SK-N-SH (cell line): ENCODE measurements at regions not wholly inside any gene's neighbourhood (a gene's known extent, or its start where the extent isn't known, plus 50 kb on each side); places are given as distances from the start of the nearest gene placed in this dataset.

Source experiments
- CTCF ChIA-PET: fragments of 300-600, 350-600 bp; formaldehyde crosslinking; extraction: SDS; loops from one replicate; lab custom pipeline; 2021; lab: Yijun Ruan, JAX
- POLR2A ChIA-PET: fragments of 350-600 bp; sonication (Branson Sonifier 250); formaldehyde crosslinking; extraction: SDS; loops from one replicate; lab custom pipeline; 2020; ENCODE audit warnings: antibody characterized with exemption, inconsistent platforms; lab: Yijun Ruan, JAX
- DNase-seq: peaks from one replicate; pipeline ENCODE4 v3.0.0; 2012
- H2AFZ ChIP-seq: fragments of 200-600 bp; sonication (generic); 2 replicates; pipeline ENCODE4 v1.8.1; 2016; ENCODE audit warnings: antibody characterized with exemption, mild to moderate bottlenecking, low read depth
- H3F3A ChIP-seq: fragments of 200-600 bp; sonication (generic); replicated peaks from 2 replicates; pipeline ENCODE3; 2016; ENCODE audit warnings: antibody characterized with exemption, mild to moderate bottlenecking; ENCODE audit not compliant: insufficient read depth
- H3K27ac ChIP-seq, 2 experiments: fragments of 200-500 bp in 1 of 2; fragments of 200-600 bp in 1 of 2; sonication (Bioruptor generic) in 1 of 2; sonication (generic), shearing (Covaris generic) in 1 of 2; 2 replicates each; pipeline versions ENCODE4 v1.5.1 to v1.6.1; 2014 to 2016; ENCODE audit warnings: low read depth in 2 of 2, inconsistent platforms in 1 of 2, low read length in 1 of 2, mild to moderate bottlenecking in 1 of 2, mixed read lengths in 1 of 2
- H3K27me3 ChIP-seq: fragments of 200-600 bp; sonication (generic), shearing (Covaris generic); 2 replicates; pipeline ENCODE4 v1.6.1; 2016; ENCODE audit warnings: mixed run types; ENCODE audit not compliant: insufficient read depth
- H3K36me3 ChIP-seq, 2 experiments: fragments of 200-500 bp in 1 of 2; fragments of 200-600 bp in 1 of 2; sonication (Bioruptor generic) in 1 of 2; sonication (generic) in 1 of 2; replicated peaks in 1 of 2; 2 replicates each; pipeline versions ENCODE3 to v1.5.1; 2014 to 2016; ENCODE audit warnings: low read length in 1 of 2, mild to moderate bottlenecking in 1 of 2; ENCODE audit not compliant: insufficient read depth in 2 of 2, control insufficient read depth in 1 of 2
- H3K4me1 ChIP-seq, 2 experiments: fragments of 200-500 bp in 1 of 2; fragments of 200-600 bp in 1 of 2; sonication (Bioruptor generic) in 1 of 2; sonication (generic), shearing (Covaris generic) in 1 of 2; 2 replicates each; pipeline versions ENCODE4 v1.5.1 to v1.6.1; 2014 to 2016; ENCODE audit warnings: low read depth in 1 of 2, low read length in 1 of 2, mixed run types in 1 of 2; ENCODE audit not compliant: insufficient read depth in 2 of 2, control insufficient read depth in 1 of 2
- H3K4me2 ChIP-seq: fragments of 200-600 bp; sonication (generic), shearing (Covaris generic); 2 replicates; pipeline ENCODE4 v1.6.1; 2017; ENCODE audit warnings: mixed run types
- H3K4me3 ChIP-seq, 2 experiments: fragments of 200-500 bp in 1 of 2; fragments of 200-600 bp in 1 of 2; sonication (Bioruptor generic) in 1 of 2; sonication (generic), shearing (Covaris generic) in 1 of 2; 2 replicates each; pipeline versions ENCODE4 v1.5.1 to v1.8.1; 2014 to 2016; ENCODE audit warnings: low read depth in 2 of 2, inconsistent platforms in 1 of 2, low read length in 1 of 2, mild to moderate bottlenecking in 1 of 2, mixed read lengths in 1 of 2, moderate library complexity in 1 of 2
- H3K79me2 ChIP-seq: fragments of 200-600 bp; sonication (generic); 2 replicates; pipeline ENCODE4 v1.8.1; 2017; ENCODE audit warnings: mild to moderate bottlenecking; ENCODE audit not compliant: insufficient read depth
- H3K9ac ChIP-seq: fragments of 200-600 bp; sonication (generic); 2 replicates; pipeline ENCODE4 v1.6.1; 2017; ENCODE audit warnings: mixed run types
- H3K9me2 ChIP-seq: fragments of 200-600 bp; sonication (generic); 2 replicates; pipeline ENCODE4 v1.6.1; 2017; ENCODE audit warnings: mixed run types
- H3K9me3 ChIP-seq: fragments of 200-600 bp; sonication (generic); 2 replicates; pipeline ENCODE4 v1.6.1; 2017; ENCODE audit warnings: mixed run types, mild to moderate bottlenecking, moderate library complexity
- H4K20me1 ChIP-seq: fragments of 200-600 bp; sonication (generic); 2 replicates; pipeline ENCODE4 v1.6.1; 2017; ENCODE audit warnings: mild to moderate bottlenecking, mixed run types; ENCODE audit not compliant: insufficient read depth
- ELF1 ChIP-seq: IDR thresholded peaks from 2 replicates; pipeline ENCODE4 v1.4.0; 2012
- EZH2phosphoT487 ChIP-seq: fragments of 200-600 bp; sonication (generic); IDR thresholded peaks from 2 replicates; pipeline ENCODE4 v1.6.1; 2017; ENCODE audit warnings: low read depth, mixed run types, mild to moderate bottlenecking, antibody characterized with exemption, moderate library complexity, borderline replicate concordance
- FOXJ3 ChIP-seq: sonication (generic); formaldehyde crosslinking; IDR thresholded peaks from 2 replicates; pipeline ENCODE4 v1.5.1; 2020; ENCODE audit warnings: mild to moderate bottlenecking, missing genetic modification reagents
- IRF3 ChIP-seq: fragments of 150-350 bp; IDR thresholded peaks from 2 replicates; pipeline ENCODE4 v1.6.1; 2016; ENCODE audit warnings: mild to moderate bottlenecking, low read depth, low read length
- JUND ChIP-seq: IDR thresholded peaks from 2 replicates; pipeline ENCODE4 v1.4.0; 2012
- MAX ChIP-seq: IDR thresholded peaks from 2 replicates; pipeline ENCODE4 v1.4.0; 2012; ENCODE audit warnings: low read depth
- MXI1 ChIP-seq: IDR thresholded peaks from 2 replicates; pipeline ENCODE4 v1.6.1; 2012; ENCODE audit warnings: mild to moderate bottlenecking, low read depth, low read length, improper control_type of control experiment
- NFIC ChIP-seq: IDR thresholded peaks from 2 replicates; pipeline ENCODE4 v1.4.0; 2012; ENCODE audit warnings: borderline replicate concordance
- REST ChIP-seq: IDR thresholded peaks from 2 replicates; pipeline ENCODE4 v1.6.1; 2012; ENCODE audit warnings: mild to moderate bottlenecking, low read depth, low read length, moderate library complexity
- SIN3A ChIP-seq: IDR thresholded peaks from 2 replicates; pipeline ENCODE4 v1.6.1; 2012; ENCODE audit warnings: low read depth, mild to moderate bottlenecking, low read length, moderate library complexity, borderline replicate concordance
- TCF12 ChIP-seq: IDR thresholded peaks from 2 replicates; pipeline ENCODE4 v1.4.0; 2012
- TEAD4 ChIP-seq: IDR thresholded peaks from 2 replicates; pipeline ENCODE4 v1.4.0; 2012; ENCODE audit warnings: mild to moderate bottlenecking, borderline replicate concordance; ENCODE audit not compliant: insufficient read depth
- YY1 ChIP-seq: IDR thresholded peaks from 2 replicates; pipeline ENCODE4 v1.4.0; 2012; ENCODE audit warnings: low read depth, mild to moderate bottlenecking
- ZBTB33 ChIP-seq: IDR thresholded peaks from 2 replicates; pipeline ENCODE4 v1.4.0; 2012; ENCODE audit warnings: low read depth, borderline replicate concordance
- WGBS: methylation state at CpG from one replicate; pipeline ENCODE4 v1.1.6; 2017; ENCODE audit warnings: low lambda C conversion rate; 5-methylcytosine and 5-hydroxymethylcytosine counted together

- no peaks in the 10 kb centered on the region for H3K9me2 ChIP-seq
- H3K36me3 ChIP-seq = no peaks in the 10 kb centered on the region
- H3K4me1 ChIP-seq = peaks cover 0 to 5% of the 10 kb centered on the region in 2 experiments; a peak in 1 of 4 replicates
- no peaks in the 10 kb centered on the region for H3K79me2 ChIP-seq
- H3K4me3 ChIP-seq = no peak overlapping the region
- no peaks in the 10 kb centered on the region for H3K27me3 ChIP-seq
- no peaks in the 10 kb centered on the region for H3F3A ChIP-seq
- no peak overlapping the region for H3K9ac ChIP-seq
- TF ChIP-seq ZBTB33 (no peak), TEAD4 (no peak), ELF1 (no peak)
- no peak overlapping the region for H2AFZ ChIP-seq
- no peaks in the 10 kb centered on the region for H4K20me1 ChIP-seq
- no peaks in the 10 kb centered on the region for H3K9me3 ChIP-seq
- ChIA-PET POLR2A (no interaction called here), CTCF (no interaction called here)
- no peak overlapping the region for H3K4me2 ChIP-seq
- WGBS = 32% methylated on average over 3 of the region's 3 CpGs
- H3K27ac ChIP-seq = no peak overlapping the region
- no peak for DNase-seq
Observed at GRCh38 chr1:177593105-177593504, 376.8 kb downstream of the SEC16B start.

GRCh38 chr1:177592624-177593023 lies 377.2 kb downstream of the SEC16B start:
- Histone ChIP-seq H3K36me3 (no peaks in the 10 kb centered on the region), H3K4me1 (peaks cover 0 to 5% of the 10 kb centered on the region in 2 experiments; a peak in 1 of 4 replicates), H3K79me2 (no peaks in the 10 kb centered on the region), H4K20me1 (no peaks in the 10 kb centered on the region), H3K9me2 (no peaks in the 10 kb centered on the region), H3K4me3 (no peak overlapping the region), H3F3A (no peaks in the 10 kb centered on the region), H3K9ac (no peak overlapping the region), H3K4me2 (no peak overlapping the region), H3K27me3 (no peaks in the 10 kb centered on the region), H3K9me3 (no peaks in the 10 kb centered on the region)
- no peak for DNase-seq
- TF ChIP-seq MXI1 = no peak
- no peak for TF ChIP-seq EZH2phosphoT487
- TF ChIP-seq TCF12 = no peak
- no peak for TF ChIP-seq YY1
- TF ChIP-seq FOXJ3 = no peak
- no peak for TF ChIP-seq SIN3A
- no peak for TF ChIP-seq NFIC
- no peak for TF ChIP-seq JUND
- TF ChIP-seq, all 33 proteins: peak for 0
- POLR2A ChIA-PET = no interaction called here
- Histone ChIP-seq H2AFZ (no peak overlapping the region), H3K27ac (no peak overlapping the region)
- CTCF ChIA-PET = no interaction called here
- WGBS = 51% methylated on average over 4 of the region's 4 CpGs

GRCh38 chr1:177591155-177591554 lies 378.7 kb downstream of the SEC16B start:
- no peaks in the 10 kb centered on the region for H3K79me2 ChIP-seq
- no peaks in the 10 kb centered on the region for H4K20me1 ChIP-seq
- peaks cover 0 to 5% of the 10 kb centered on the region in 2 experiments; a peak in 1 of 4 replicates for H3K4me1 ChIP-seq
- H3K4me3 ChIP-seq = no peak overlapping the region
- no peak overlapping the region for H3K27ac ChIP-seq
- DNase-seq = no peak
- H3K4me2 ChIP-seq = no peak overlapping the region
- H3K27me3 ChIP-seq = no peaks in the 10 kb centered on the region
- no peaks in the 10 kb centered on the region for H3K36me3 ChIP-seq
- no peaks in the 10 kb centered on the region for H3K9me3 ChIP-seq
- WGBS = 57% methylated on average over 11 of the region's 11 CpGs
- ChIA-PET POLR2A (no interaction called here), CTCF (no interaction called here)
- no peaks in the 10 kb centered on the region for H3F3A ChIP-seq
- TF ChIP-seq REST (no peak), MAX (no peak), JUND (no peak), MXI1 (no peak), YY1 (no peak), IRF3 (no peak)
- no peak overlapping the region for H3K9ac ChIP-seq
- no peak overlapping the region for H2AFZ ChIP-seq
- H3K9me2 ChIP-seq = no peaks in the 10 kb centered on the region
